GM21786 (cell line): ENCODE measurements at regions not wholly inside any gene's neighbourhood (a gene's known extent, or its start where the extent isn't known, plus 50 kb on each side); places are given as distances from the start of the nearest gene placed in this dataset.
"Not testable (repeated sequence)": the region's sequence is repeated elsewhere in the genome, so short reads cannot be mapped to it uniquely, and the experiment has no call there.

Source experiments
- ATAC-seq: cut with Tn5 transposase; IDR thresholded peaks from one replicate; pipeline ENCODE4 v1.9.1; 2021; ENCODE audit not compliant: unreplicated experiment

DNA sequence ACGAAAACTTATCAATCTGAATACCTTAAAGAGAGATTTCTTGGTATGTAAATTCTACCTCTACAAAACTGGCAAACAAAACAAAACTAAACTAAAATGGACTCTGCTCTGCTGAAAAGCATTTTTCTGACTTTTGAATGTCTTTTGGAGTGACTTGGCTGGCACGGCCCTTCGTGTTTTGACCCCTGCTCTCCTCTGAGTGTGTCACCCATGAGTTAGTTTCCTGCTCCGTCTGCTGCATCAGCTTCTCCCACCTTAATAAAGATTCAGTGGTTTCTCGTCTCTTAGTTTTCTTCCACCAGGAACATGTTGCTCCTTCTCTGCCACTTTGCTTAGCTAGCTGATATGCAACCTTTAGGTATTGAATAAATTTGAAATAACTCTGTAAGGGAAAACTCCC lies 1084.0 kb upstream of the CDH18 start:
- no peak for ATAC-seq

DNA sequence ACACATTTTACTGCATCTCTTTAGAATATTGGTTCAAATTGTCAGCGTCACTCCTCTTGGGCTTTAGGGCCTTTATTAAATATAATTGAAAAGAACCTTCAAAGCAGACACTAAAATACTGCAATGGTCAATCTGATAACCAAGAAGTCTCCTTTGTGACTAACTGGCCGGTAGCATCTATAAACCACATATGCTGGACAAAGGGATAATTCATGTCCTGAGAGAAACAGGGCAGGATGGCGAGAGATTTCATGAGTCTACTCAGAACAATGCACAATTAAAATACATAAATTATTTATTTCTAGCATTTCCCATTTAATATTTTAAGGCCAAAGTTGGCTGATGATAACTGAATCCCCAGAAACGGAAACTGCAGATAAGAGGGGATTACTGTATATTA lies 1083.4 kb upstream of the CDH18 start:
- no peak for ATAC-seq

DNA sequence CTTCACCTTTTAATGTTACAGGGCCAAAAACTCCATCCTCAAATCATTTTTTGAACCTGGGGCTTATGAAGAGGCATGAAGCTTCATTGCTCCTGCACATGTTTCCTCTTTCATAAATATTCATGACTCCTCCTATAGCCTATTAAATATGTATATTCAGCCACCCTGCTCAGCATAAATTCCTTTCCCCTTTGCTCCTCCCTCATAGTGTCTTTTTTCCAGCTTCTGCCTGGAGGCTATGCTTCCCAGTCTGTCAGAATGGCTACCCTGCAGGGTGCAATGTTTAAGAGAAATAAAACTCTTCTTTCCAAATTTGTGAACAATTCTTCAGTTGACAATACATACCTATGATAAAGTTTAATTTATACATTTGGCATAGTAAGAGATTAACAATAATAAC lies 1082.9 kb upstream of the CDH18 start:
- no peak for ATAC-seq

DNA sequence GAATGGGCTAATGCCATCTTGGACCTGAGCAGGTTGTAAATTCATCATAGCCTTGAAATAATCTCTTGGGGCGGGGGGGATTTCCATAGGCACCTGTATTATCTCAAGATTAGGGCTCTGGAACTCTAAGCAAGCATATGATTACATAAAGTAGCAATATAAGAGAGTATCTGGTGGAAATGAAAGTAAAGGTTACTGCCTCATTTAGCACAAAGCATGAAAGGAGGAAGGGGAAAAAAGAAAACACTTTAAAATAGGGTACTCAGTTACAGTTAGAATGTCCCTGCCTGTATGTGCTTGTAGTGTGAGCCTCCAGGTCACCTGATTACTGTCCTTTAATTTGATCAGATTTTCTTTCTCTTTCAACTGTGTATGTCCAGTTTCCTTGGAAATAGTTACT lies 1079.7 kb upstream of the CDH18 start:
- ATAC-seq: no peak

DNA sequence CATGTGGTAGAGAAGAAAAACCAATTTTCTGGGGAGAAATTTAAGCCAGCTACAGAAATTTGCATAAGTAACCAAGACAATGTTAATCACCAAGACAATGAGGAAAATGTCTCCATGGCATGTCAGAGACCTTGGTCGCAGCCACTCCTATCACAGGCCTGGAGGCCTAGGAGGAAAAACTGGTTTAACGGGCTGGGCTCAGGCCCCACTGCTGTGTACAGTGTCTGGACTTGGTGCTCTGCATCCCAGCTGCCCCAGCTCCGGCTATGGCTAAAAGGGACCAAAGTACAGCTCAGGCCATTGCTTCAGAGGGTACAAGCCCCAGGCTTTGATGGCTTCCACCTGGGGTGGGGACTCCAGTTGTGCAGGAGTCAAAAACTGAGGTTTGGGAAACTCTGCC lies 1075.1 kb upstream of the CDH18 start:
- ATAC-seq: no peak

DNA sequence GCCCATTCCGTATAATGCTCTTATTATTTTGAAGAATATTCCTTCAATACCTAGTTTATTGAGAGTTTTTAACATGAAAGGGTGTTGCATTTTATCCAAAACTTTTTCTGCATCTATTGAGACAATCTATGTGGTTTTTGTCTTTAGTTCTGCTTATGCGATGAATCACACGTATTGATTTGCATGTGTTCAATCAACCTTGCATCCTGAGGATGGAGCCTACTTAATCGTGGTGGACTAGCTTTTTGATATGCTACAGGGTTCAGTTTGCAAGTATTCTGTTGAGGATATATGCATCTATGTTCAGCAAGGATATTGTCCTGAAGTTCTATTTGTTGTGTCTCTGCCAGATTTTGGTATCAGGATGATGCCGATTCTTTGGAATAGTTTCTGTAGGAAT lies 1070.3 kb upstream of the CDH18 start:
- ATAC-seq: peak; percentile 97

DNA sequence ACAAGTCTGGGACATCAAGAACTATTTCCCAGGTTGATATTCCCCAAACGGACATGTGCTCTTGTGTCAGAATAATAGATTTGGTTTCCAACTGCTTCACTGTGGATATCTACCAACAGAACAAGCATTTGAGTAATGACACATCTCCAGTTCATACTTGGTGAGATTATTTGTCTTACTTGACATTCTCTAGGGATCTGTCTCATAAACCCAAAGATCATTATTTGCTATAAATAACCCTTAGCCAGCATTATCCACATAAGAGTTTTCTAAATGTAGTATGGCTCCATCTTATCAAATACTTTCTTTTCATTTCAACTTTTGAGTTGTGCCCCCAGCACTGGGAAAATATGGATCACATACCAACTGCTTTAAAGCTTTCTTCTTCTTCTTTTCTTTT lies 1063.9 kb upstream of the CDH18 start:
- ATAC-seq: no peak

DNA sequence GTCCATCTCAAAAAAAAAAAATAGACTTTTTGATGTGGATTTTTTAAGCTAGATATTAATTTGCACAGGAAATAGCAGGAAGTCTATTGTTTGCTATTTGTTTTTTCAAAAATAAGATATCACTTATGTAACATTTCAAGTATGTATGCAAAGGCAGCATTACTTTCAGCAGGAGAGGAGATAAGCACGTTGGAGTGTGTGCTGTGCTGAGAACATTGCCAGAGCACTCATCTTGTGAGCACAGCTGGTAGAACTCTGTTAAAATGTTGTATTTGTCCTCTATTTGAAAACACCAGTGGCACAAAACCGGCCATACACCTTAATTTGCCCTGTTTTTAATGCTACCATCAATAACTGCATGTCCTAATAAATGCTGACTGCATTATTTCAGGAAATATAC lies 1061.9 kb upstream of the CDH18 start:
- ATAC-seq: no peak

DNA sequence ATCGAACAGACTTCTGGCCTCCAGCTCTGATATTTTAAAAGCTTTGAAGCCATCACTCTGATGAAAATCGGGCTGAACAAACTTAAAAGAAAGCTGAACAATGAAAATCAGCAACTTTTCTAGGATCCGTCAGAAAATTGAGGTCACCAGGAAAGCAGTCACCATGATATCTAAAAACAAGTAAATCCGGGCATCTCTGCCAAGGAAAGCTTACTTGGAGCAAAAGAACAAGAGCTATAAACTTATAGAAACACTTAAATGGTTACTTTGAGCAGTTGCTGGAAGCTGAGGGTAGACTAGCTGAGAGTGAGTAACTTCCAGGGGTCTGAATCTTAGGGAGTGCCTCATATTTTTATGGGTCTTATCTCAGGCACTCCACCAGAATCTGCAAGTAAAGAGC lies 1043.0 kb upstream of the CDH18 start:
- no peak for ATAC-seq

DNA sequence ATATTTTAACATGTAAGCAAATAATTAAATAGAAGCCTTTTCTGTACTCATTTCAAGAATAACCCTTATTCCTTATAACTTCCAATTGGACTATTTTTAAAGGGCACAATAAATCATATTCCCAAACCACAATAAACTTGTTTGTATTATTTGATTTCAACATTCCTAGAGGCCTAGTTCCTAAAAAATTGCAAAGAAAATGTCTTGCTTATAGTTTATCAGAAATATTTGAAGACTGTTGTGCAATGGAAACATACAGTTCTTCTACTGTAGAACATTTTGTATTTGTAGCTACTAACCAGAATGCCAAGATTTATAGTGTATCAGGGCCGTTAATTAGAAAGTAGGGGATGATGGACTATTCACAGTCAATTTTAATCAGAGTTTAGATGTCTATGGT lies 1037.0 kb upstream of the CDH18 start:
- ATAC-seq: no peak

DNA sequence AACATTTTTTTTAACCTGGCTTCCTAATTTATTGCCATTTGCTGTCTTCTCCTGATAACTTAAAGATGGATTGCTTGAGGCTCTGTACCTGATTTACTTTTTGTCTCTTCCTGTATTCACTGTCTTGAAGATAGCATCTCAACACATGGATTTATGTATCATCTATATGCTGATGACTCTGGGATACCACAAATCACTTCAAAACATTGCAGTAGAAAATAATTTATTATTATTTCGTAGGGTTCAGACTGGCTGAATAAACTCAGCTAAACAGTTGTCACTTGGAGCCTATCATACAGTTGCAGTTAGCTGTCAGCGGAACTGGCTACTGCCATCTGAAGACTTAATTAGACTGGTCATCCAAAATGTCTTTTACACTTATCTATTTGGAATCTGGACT lies 1025.2 kb upstream of the CDH18 start:
- ATAC-seq: no peak

DNA sequence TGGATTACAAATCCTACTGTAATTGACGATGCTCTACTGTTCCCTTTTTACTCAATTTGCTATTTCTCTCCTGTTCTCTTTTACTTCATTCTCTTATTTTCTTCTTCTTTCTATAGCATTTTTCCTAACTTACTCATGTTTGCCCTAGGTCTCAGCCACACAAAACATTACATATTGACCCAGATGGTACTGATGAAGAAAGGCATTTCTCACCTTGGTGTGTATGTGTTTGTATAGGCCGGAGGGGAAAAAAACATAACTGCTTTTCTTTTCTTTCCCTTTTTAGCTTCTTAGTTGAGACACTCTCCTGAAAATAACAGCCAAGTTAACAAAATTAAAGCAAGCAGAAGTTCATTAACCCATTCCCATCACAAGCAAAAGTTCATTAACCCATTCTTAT lies 1019.8 kb upstream of the CDH18 start:
- ATAC-seq: no peak

DNA sequence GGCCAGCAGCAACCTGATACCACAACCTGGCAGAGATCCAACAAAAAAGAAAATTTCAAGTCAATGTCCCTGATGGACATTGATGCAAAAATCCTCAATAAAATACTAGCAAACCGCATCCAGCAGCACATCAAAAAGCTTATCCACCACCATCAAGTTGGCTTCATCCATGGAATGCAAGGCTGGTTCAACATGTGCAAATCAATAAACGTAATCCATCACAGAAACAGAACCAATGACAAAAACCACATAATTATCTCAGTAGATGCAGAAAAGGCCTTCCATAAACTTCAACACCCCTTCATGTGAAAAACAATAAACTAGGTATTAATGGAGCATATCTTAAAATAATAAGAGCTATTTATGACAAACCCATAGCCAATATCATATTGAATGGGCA lies 1000.9 kb upstream of the CDH18 start:
- ATAC-seq: not testable (repeated sequence)

DNA sequence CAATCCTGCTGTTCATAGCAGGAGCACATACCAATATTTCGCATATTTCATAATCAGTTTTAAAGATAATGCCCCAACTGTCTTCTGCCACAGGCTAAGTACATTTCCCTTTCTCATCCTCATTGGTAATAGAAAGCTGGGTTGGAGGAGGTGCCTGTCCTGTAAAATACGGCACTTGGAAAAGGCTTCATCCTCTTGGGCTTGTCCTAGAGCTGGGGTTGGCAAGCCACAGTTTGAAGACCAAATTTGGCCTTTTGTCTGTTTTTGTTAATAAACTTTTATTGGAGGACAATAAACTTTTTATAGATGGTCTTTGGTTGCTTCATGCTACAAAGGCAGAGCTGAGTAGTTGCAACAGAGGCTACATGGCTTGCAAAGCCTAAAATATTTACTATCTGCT lies 997.8 kb upstream of the CDH18 start:
- ATAC-seq: no peak

DNA sequence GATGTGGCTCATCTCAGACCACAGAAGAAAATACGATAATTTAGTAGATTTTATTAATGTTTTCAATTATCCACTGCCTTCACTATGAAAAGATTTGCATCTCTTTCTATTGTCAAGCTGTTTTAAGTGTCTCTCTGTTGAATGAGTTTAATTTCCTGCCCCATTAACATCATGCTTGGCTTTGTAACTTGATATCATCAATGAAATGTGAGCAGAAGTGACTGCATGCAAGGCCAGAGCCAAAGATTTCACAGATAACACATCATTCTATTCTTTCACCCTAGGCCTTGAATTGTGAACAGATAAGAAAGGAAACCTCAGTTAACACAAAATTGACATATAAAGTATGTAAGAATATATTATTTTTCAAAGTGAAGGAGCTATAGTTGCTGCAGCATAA lies 986.4 kb upstream of the CDH18 start:
- ATAC-seq: no peak

DNA sequence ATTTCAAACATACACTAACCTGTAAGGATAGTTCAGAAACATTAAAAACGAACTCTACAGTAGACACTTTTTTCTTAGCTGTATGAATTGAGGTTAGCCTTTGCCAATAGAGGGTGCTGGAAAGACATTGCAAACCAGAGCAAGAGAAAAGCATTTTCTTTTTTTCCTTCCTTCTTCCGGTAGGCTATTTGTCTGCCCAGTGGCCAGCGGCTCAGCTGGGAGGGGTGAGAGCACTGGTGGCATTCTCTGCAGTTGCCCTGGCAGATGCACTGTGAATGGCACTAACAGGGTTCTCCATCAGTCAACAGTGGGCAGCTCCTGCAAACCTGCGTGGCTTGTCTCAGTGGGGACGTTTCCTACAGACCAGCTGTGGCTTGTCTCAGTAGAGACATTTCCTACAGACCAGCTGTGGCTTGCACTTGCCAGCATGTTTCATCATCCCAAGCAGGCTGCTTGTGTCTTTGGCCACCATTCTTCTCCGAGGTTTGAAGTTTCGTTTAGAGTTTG lies 984.5 kb upstream of the CDH18 start:
- peak; percentile 82 for ATAC-seq

DNA sequence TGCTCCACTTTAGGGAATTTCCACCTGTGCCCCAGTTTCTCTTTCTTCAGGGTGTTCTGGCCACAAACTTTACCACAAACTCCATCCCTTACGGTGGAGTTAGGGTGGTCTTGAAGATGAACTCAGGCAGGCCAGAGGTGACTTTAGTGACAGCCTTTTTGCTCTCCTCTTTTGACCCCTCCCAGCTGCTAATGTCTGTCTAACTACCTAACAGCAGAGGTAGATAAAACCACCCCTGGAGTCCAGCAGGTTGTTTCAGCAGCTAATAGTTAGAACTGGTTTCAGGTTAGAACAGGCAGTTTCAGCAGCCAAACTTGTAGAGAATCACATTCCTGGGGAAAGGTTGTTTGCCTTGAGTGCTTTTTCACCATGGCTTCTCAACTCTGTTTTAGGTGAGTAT lies 971.3 kb upstream of the CDH18 start:
- ATAC-seq: no peak

DNA sequence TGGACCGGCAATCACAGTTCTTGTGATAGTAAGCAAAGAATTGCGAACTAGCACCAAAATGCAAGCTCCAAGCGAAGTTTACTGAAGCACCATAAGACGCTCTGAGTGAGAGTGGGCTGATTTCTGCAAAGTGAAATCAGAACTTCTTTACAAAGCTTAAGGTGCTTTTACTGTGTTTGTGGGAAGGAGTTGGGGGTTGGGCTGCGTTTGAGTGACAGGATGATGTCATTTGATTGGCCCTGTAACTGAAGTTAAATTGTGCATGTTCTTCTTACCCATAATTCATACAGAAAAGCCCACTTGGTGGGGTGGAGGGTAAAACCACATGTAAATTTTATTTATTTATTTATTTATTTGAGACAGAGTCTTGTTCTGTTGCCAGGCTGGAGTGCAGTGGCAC lies 970.6 kb upstream of the CDH18 start:
- no peak for ATAC-seq

DNA sequence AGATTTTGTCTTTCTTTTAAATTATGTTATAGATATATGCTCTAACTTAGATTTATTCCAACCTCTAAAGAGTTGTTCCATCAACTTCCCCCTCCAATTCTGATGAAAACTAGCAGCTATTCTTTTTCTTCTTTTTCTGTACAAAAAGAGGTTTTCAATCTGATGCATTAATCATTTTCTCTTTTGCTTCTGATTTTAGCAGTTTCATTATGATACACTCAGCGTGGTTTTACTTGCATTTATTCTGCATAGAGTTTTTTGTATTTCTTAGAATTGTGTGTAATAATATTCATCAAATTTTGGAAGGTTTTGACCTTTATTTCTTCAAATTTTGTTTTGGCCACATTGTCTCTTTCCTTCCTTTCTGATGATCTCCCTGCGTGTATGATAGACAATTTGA lies 968.1 kb upstream of the CDH18 start:
- no peak for ATAC-seq

DNA sequence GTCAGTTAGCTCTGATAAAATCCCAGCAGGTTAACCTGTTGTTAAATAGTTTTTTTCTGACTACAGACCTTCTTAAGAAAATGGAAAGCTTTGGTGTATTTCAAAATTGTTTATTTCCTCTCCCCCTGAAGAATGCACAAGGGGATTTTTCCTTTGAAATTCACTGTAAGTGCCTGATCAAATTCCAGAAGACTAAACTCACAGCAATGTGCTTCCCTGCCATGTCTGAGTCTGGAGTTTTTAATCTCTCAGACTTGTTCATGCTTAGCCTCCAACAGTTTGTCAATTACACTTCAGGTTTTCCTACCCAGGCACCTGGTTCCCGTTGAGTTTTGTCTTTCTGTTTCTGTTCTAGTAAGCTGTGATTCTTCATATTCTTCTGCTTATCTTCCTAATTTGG lies 961.6 kb upstream of the CDH18 start:
- ATAC-seq: no peak

DNA sequence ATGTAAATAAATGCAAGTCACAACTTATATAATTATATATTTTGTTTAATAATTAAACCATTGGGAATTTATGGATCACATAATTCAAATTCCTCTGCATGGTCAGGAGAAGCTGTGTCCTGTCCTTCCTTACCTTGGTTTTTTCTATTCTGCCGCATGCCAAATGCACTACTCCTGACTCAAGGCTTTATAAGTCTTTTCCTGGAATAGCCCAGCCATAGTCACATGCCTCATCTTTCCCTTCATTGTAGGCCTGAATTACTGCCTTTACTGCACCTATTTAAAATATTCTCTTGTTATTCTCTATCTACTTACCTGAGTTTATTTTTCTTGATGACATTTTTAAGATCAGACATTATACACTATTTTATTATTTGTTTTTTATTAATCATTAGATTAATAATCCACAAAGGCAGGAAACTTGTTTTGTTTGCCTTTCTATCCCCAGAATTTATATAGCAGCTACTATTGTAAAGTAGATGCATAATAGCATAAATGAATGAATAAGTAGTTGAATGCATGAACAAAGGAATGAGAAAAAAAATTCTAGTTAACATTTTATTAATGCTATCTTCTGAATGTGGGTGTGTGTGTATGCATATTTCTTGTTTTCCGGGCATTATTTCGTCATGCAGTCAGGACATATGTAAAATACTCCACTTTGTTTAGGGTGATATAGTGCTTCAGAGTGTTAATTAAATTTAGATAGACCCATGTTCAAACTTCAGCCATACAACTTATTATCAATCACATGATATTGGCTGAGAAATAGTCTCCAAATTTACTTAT lies 955.4 kb upstream of the CDH18 start:
- ATAC-seq: not testable (repeated sequence)

DNA sequence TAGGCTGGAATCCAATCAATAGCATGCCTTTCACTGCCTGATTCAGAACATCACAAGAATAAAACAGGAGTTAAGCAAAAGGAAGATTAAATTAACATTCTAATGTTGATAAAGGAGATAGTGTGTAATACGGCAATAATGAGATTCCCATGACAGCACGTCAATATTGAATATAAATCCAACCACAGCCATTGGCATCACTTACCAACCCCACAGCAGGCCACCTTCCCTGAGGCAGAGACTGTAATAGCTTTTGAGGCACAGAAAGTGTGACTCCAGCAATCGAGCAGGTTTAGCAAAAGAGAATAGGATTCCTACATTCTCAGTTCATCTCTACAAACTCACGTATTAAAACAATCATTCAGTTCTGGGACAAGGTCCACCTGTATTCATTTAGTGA lies 954.6 kb upstream of the CDH18 start:
- not testable (repeated sequence) for ATAC-seq

DNA sequence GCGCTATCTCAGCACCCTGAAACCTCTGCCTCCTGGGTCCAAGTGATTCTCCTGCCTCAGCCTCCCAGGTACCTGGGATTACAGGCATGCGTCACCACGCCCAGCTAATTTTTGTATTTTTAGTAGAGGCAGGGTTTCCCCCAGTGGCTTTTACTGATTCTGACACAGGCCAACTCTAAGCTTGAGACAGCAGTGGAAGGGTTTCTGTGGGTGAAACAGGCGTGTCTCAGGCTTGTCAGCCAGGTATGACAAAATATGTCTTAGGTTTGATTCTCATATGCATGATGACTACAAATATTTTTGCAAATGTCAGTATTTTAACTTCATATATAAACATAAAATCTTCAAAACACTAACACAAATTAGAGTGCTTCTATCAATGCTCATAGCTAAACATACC lies 952.8 kb upstream of the CDH18 start:
- ATAC-seq: not testable (repeated sequence)
